ENCODE measurements at regions not wholly inside any gene's neighbourhood (a gene's known extent, or its start where the extent isn't known, plus 50 kb on each side); places are given as distances from the start of the nearest gene placed in this dataset.
"Not testable (repeated sequence)": the region's sequence is repeated elsewhere in the genome, so short reads cannot be mapped to it uniquely, and the experiment has no call there.

DNA sequence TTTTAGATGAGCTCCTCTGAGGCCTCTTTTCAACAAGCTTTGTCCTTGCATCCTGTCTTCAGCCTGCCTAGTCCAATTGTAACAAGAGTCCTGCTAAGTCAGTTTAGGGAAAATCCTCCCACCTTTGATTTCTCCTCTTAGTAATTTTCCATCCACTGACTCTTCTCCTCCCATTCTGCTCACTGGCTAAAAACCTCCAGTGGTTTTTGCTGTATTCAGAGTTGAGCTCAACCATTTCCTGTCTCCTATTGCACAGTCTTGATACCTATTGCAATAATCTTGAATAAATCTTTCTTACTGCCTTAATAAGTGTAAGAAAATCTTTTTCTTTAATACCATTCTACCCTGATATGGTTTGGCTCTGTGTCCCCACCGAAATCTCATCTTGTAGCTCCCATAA lies 117.8 kb upstream of the ENPP6 start:
- Histone ChIP-seq H3K27me3 (ENCODE audit: insufficient read depth, low read length) (no peaks in the 10 kb centered on the region), H3K4me1 (ENCODE audit: insufficient read depth, low read length) (no peaks in the 10 kb centered on the region), H3K9me3 (ENCODE audit: control insufficient read depth, low read depth, low read length) (no peaks in the 10 kb centered on the region), H3T11ph (ENCODE audit: low read length) (no peak overlapping the region), H3K79me1 (ENCODE audit: insufficient read depth, low read depth, low read length, poor library complexity, severe bottlenecking) (no peaks in the 10 kb centered on the region), H3K79me2 (ENCODE audit: insufficient read depth, low read length) (no peaks in the 10 kb centered on the region), H3K9ac (ENCODE audit: extremely low read depth, insufficient read length, low read length) (no peak overlapping the region), H3K4ac (ENCODE audit: low read depth, low read length) (no peak overlapping the region), H3K56ac (ENCODE audit: insufficient read length, low read depth, low read length) (no peak overlapping the region), H4K91ac (ENCODE audit: insufficient read length, low read depth, low read length) (no peak overlapping the region), H3K14ac (ENCODE audit: insufficient read depth, low read length) (no peak overlapping the region), H3K23ac (ENCODE audit: insufficient read length, low read depth, low read length) (no peak overlapping the region), H3K18ac (ENCODE audit: insufficient read length, low read depth, low read length) (no peak overlapping the region), H2BK20ac (ENCODE audit: low read depth, low read length, poor library complexity, severe bottlenecking) (no peak overlapping the region), H2BK120ac (ENCODE audit: low read depth, low read length, poor library complexity, severe bottlenecking) (no peak overlapping the region), H3K4me2 (ENCODE audit: insufficient read depth, insufficient read length, low read length) (no peak overlapping the region), H2AK5ac (ENCODE audit: insufficient read length, low read length) (no peak overlapping the region), H3K27ac (ENCODE audit: insufficient read length, low read depth, low read length) (no peak overlapping the region), H2BK15ac (ENCODE audit: low read depth, low read length) (no peak overlapping the region), H4K5ac (ENCODE audit: insufficient read length, low read depth, low read length) (no peak overlapping the region), H2BK5ac (ENCODE audit: insufficient read length, low read length) (no peak overlapping the region), H3K23me2 (ENCODE audit: insufficient read length, low read depth, low read length, poor library complexity, severe bottlenecking) (no peaks in the 10 kb centered on the region), H2BK12ac (ENCODE audit: insufficient read length, low read depth, low read length) (no peak overlapping the region), H4K8ac (replicated peaks; ENCODE audit: insufficient read length, low read depth, low read length) (no peak overlapping the region), H4K20me1 (ENCODE audit: control insufficient read depth, insufficient read depth, insufficient read length) (no peaks in the 10 kb centered on the region), H2AFZ (ENCODE audit: low read length) (no peak overlapping the region)
- H3K27me3 Mint-ChIP-seq (ENCODE audit: low read depth), result no peaks in the 10 kb centered on the region
- no peak overlapping the region for H3K4me3 Mint-ChIP-seq
- peaks cover 3 to 11% of the 10 kb centered on the region in 2 experiments; a peak in 3 of 5 replicates for H3K9me3 Mint-ChIP-seq
- H3K4me1 Mint-ChIP-seq, result peaks cover 3 to 14% of the 10 kb centered on the region in 2 experiments; a peak in 2 of 4 replicates
- TF ChIP-seq, protein P1, sequence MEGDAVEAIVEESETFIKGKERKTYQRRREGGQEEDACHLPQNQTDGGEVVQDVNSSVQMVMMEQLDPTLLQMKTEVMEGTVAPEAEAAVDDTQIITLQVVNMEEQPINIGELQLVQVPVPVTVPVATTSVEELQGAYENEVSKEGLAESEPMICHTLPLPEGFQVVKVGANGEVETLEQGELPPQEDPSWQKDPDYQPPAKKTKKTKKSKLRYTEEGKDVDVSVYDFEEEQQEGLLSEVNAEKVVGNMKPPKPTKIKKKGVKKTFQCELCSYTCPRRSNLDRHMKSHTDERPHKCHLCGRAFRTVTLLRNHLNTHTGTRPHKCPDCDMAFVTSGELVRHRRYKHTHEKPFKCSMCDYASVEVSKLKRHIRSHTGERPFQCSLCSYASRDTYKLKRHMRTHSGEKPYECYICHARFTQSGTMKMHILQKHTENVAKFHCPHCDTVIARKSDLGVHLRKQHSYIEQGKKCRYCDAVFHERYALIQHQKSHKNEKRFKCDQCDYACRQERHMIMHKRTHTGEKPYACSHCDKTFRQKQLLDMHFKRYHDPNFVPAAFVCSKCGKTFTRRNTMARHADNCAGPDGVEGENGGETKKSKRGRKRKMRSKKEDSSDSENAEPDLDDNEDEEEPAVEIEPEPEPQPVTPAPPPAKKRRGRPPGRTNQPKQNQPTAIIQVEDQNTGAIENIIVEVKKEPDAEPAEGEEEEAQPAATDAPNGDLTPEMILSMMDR (conservative IDR thresholded peaks at IDR 0.05), result no peak
- DNase-seq, result no peak
- H3K27ac Mint-ChIP-seq, result no peak overlapping the region
- peaks cover 0 to 5% (median 0%) of the 10 kb centered on the region in 3 experiments; a peak in 2 of 7 replicates for H3K36me3 Mint-ChIP-seq (ENCODE audit: insufficient read depth in 1 of 3, low read depth in 3 of 3)
- WGBS (ENCODE audit: extremely low coverage, insufficient read length, low lambda C conversion rate), result no CpG with 5 or more reads among the region's 1 CpG

DNA sequence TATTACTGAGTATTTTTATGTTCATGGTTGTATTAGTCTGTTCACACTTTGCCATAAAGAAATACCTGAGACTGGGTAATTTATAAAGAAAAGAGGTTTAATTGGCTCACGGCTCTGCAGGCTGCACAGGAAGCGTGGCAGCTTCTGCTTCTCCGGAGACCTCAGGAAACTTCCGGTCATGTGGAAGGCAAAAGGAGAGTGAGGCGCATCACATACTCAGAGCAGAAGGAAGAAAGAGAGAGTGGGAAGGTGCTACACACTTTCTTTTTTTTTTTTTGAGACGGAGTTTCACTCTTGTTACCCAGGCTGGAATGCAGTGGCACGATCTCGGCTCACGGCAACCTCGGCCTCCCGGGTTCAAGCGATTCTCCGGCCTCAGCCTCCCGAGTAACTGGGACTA lies 115.8 kb upstream of the ENPP6 start:
- H3K4me1 Mint-ChIP-seq; DNase-seq; H3T11ph ChIP-seq (ENCODE audit: low read length): not testable (repeated sequence)

More for the DNA sequence above, 115.8 kb upstream of the ENPP6 start:
- H2BK20ac ChIP-seq (ENCODE audit: low read depth, low read length, poor library complexity, severe bottlenecking); H3K4me3 Mint-ChIP-seq; H4K8ac ChIP-seq (replicated peaks; ENCODE audit: insufficient read length, low read depth, low read length); H3K79me1 ChIP-seq (ENCODE audit: insufficient read depth, low read depth, low read length, poor library complexity, severe bottlenecking); H2BK12ac ChIP-seq (ENCODE audit: insufficient read length, low read depth, low read length); H3K9me3 Mint-ChIP-seq; H4K5ac ChIP-seq (ENCODE audit: insufficient read length, low read depth, low read length); H3K27ac Mint-ChIP-seq; H3K4me1 ChIP-seq (ENCODE audit: insufficient read depth, low read length); H3K27ac ChIP-seq (ENCODE audit: insufficient read length, low read depth, low read length); H4K20me1 ChIP-seq (ENCODE audit: control insufficient read depth, insufficient read depth, insufficient read length); H3K23me2 ChIP-seq (ENCODE audit: insufficient read length, low read depth, low read length, poor library complexity, severe bottlenecking); H4K91ac ChIP-seq (ENCODE audit: insufficient read length, low read depth, low read length); H3K23ac ChIP-seq (ENCODE audit: insufficient read length, low read depth, low read length); H3K36me3 Mint-ChIP-seq (ENCODE audit: insufficient read depth in 1 of 3, low read depth in 3 of 3); H2AK5ac ChIP-seq (ENCODE audit: insufficient read length, low read length); H3K27me3 Mint-ChIP-seq (ENCODE audit: low read depth); H3K9ac ChIP-seq (ENCODE audit: extremely low read depth, insufficient read length, low read length); H2AFZ ChIP-seq (ENCODE audit: low read length); H3K14ac ChIP-seq (ENCODE audit: insufficient read depth, low read length); H2BK15ac ChIP-seq (ENCODE audit: low read depth, low read length); H2BK120ac ChIP-seq (ENCODE audit: low read depth, low read length, poor library complexity, severe bottlenecking); H3K4ac ChIP-seq (ENCODE audit: low read depth, low read length); H2BK5ac ChIP-seq (ENCODE audit: insufficient read length, low read length); H3K27me3 ChIP-seq (ENCODE audit: insufficient read depth, low read length); H3K4me2 ChIP-seq (ENCODE audit: insufficient read depth, insufficient read length, low read length); H3K18ac ChIP-seq (ENCODE audit: insufficient read length, low read depth, low read length); H3K79me2 ChIP-seq (ENCODE audit: insufficient read depth, low read length); H3K9me3 ChIP-seq (ENCODE audit: control insufficient read depth, low read depth, low read length); H3K56ac ChIP-seq (ENCODE audit: insufficient read length, low read depth, low read length): not testable (repeated sequence)
- no CpG with 5 or more reads among the region's 14 CpGs for WGBS (ENCODE audit: extremely low coverage, insufficient read length, low lambda C conversion rate)
